Endothelial cell of umbilical vein (primary cell): ENCODE measurements at regions not wholly inside any gene's neighbourhood (a gene's known extent, or its start where the extent isn't known, plus 50 kb on each side); places are given as distances from the start of the nearest gene placed in this dataset.

Experiments
- BruUV-seq: library from RNA; stranded (reverse); fragments of 400-500 nt; replicated peaks from 2 replicates; lab custom pipeline; 2021; lab: Mats Ljungman, UMichigan
- CTCF ChIA-PET: fragments of 300-600, 350-600 bp; sonication (Branson Sonifier 250); formaldehyde crosslinking; loops from one replicate; lab custom pipeline; 2021; ENCODE audit warnings: antibody characterized with exemption, inconsistent platforms; lab: Charles Lee
- POLR2A ChIA-PET: fragments of 300-600, 350-600 bp; sonication (Branson Sonifier 250); formaldehyde crosslinking; loops from one replicate; lab custom pipeline; 2021; ENCODE audit warnings: antibody characterized with exemption, inconsistent platforms; lab: Charles Lee
- DNase-seq: peaks from one replicate; pipeline ENCODE4 v3.0.0-alpha.2; 2011; ENCODE audit warnings: low read depth, low spot score
- FAIRE-seq: peaks from 2 replicates; lab custom pipeline; 2011; peaks lifted over from hg19 to GRCh38; lab: Jason Lieb, UNC
- H2AFZ ChIP-seq: 2 replicates; pipeline ENCODE4 v1.6.0; 2012; ENCODE audit warnings: low read depth, low read length, control low read depth, inconsistent platforms
- H3K27ac ChIP-seq: 2 replicates; pipeline ENCODE4 v1.5.1; 2011; ENCODE audit warnings: low read depth, mild to moderate bottlenecking, control low read depth, low read length, moderate library complexity; ENCODE audit not compliant: insufficient read depth
- H3K27me3 ChIP-seq, 2 experiments: 2 replicates each; pipeline versions ENCODE4 v1.6.0 to v1.6.1; 2011; ENCODE audit warnings: low read length in 2 of 2, mixed read lengths in 1 of 2; ENCODE audit not compliant: control insufficient read depth in 2 of 2, insufficient read depth in 2 of 2
- H3K36me3 ChIP-seq, 2 experiments: 2 replicates in 1 of 2; 3 replicates in 1 of 2; pipeline ENCODE4 v1.5.1; 2011; ENCODE audit warnings: low read length in 2 of 2, mild to moderate bottlenecking in 1 of 2, moderate library complexity in 1 of 2; ENCODE audit not compliant: control insufficient read depth in 2 of 2, insufficient read depth in 2 of 2; ENCODE audit errors: extremely low read depth in 1 of 2
- H3K4me1 ChIP-seq: 3 replicates; pipeline ENCODE4 v1.5.1; 2011; ENCODE audit warnings: mild to moderate bottlenecking, low read length; ENCODE audit not compliant: control insufficient read depth, insufficient read depth; ENCODE audit errors: extremely low read depth
- H3K4me2 ChIP-seq: 2 replicates; pipeline ENCODE4 v1.6.1; 2011; ENCODE audit warnings: low read length, control low read depth, mixed read lengths; ENCODE audit not compliant: insufficient read depth
- H3K4me3 ChIP-seq, 3 experiments: fragments of 200-600 bp in 1 of 3; sonication (generic), shearing (Covaris generic) in 1 of 3; replicated peaks in 1 of 3; 2 replicates each; pipeline ENCODE4 v1.5.1; 2011 to 2016; ENCODE audit warnings: control low read depth in 3 of 3, low read length in 3 of 3, mild to moderate bottlenecking in 2 of 3, inconsistent platforms in 1 of 3, low read depth in 1 of 3, moderate library complexity in 1 of 3; ENCODE audit not compliant: insufficient read depth in 1 of 3
- H3K79me2 ChIP-seq: 2 replicates; pipeline ENCODE4 v1.6.0; 2012; ENCODE audit warnings: low read length, inconsistent platforms; ENCODE audit not compliant: control insufficient read depth, insufficient read depth
- H3K9ac ChIP-seq: replicated peaks from 2 replicates; pipeline ENCODE3; 2011; ENCODE audit warnings: low read length, control low read depth; ENCODE audit not compliant: insufficient read depth; ENCODE audit errors: extremely low read depth
- H3K9me1 ChIP-seq: replicated peaks from 3 replicates; pipeline ENCODE4 v1.6.0; 2011; ENCODE audit warnings: mild to moderate bottlenecking, low read length; ENCODE audit not compliant: control insufficient read depth, insufficient read depth; ENCODE audit errors: extremely low read depth
- H3K9me3 ChIP-seq: replicated peaks from 2 replicates; pipeline ENCODE4 v1.5.1; 2012; ENCODE audit warnings: low read length, inconsistent platforms; ENCODE audit not compliant: control insufficient read depth, insufficient read depth
- H4K20me1 ChIP-seq: replicated peaks from 2 replicates; pipeline ENCODE3; 2011; ENCODE audit warnings: mild to moderate bottlenecking, low read length; ENCODE audit not compliant: control insufficient read depth, insufficient read depth; ENCODE audit errors: extremely low read depth
- CTCF ChIP-seq, 2 donors: IDR thresholded peaks; 1 replicate in 1 of 2; 2 replicates in 1 of 2; pipeline ENCODE4 v1.5.1; 2011; ENCODE audit warnings: low read length in 2 of 2, mild to moderate bottlenecking in 2 of 2, moderate library complexity in 2 of 2, control low read depth in 1 of 2, inconsistent platforms in 1 of 2, low read depth in 1 of 2; ENCODE audit not compliant: insufficient read depth in 1 of 2; ENCODE audit errors: extremely low read depth in 1 of 2
- EZH2 ChIP-seq: IDR thresholded peaks from 2 replicates; pipeline ENCODE4 v1.6.1; 2012; ENCODE audit warnings: borderline replicate concordance, low read depth, mild to moderate bottlenecking, moderate library complexity, low read length, inconsistent platforms; ENCODE audit not compliant: severe bottlenecking
- FOS ChIP-seq: IDR thresholded peaks from 2 replicates; pipeline ENCODE4 v1.6.1; 2011; ENCODE audit warnings: mild to moderate bottlenecking, low read length, moderate library complexity, borderline replicate concordance; ENCODE audit not compliant: insufficient read depth
- GATA2 ChIP-seq: IDR thresholded peaks from 2 replicates; pipeline ENCODE4 v1.7.0; 2011; ENCODE audit warnings: low read depth, mild to moderate bottlenecking, moderate library complexity, mixed read lengths, low read length; ENCODE audit not compliant: insufficient read length, insufficient read depth
- JUN ChIP-seq: IDR thresholded peaks from 2 replicates; pipeline ENCODE4 v1.6.1; 2011; ENCODE audit warnings: borderline replicate concordance, low read depth; ENCODE audit not compliant: insufficient read length, insufficient read depth
- MAX ChIP-seq: IDR thresholded peaks from 2 replicates; pipeline ENCODE4 v1.6.1; 2011; ENCODE audit not compliant: insufficient read depth, insufficient read length
- MYC ChIP-seq: IDR thresholded peaks from one replicate; pipeline ENCODE4 v1.6.1; 2011; ENCODE audit warnings: mild to moderate bottlenecking, low read depth, low read length
- POLR2A ChIP-seq: IDR thresholded peaks from 2 replicates; pipeline ENCODE4 v1.6.1; 2012; ENCODE audit warnings: low read depth, mild to moderate bottlenecking, control low read depth, low read length
- POLR2AphosphoS5 ChIP-seq: IDR thresholded peaks from 2 replicates; pipeline ENCODE4 v1.6.1; 2012; ENCODE audit warnings: low read depth, mild to moderate bottlenecking, control low read depth, low read length, moderate library complexity; ENCODE audit not compliant: insufficient read depth
- dilution Hi-C: fragments of 300-500 bp; cut with MboI; formaldehyde crosslinking; loops from one replicate; pipeline ENCODE4 v1.15.0; 2019; ENCODE audit warnings: low sequenced_read_pairs; ENCODE audit not compliant: extremely low pct_ligation_motif_present
- intact Hi-C: fragments of 100-400 bp; cut with micrococcal nuclease; formaldehyde crosslinking; loops from one replicate; pipeline ENCODE4 v1.10.0; 2022

- intact Hi-C loops = no loop called here
Measured at GRCh38 chr20:16170406-16170971, 402.8 kb downstream of the KIF16B start.

More at GRCh38 chr20:16170406-16170971, 402.8 kb downstream of the KIF16B start:
- ChIA-PET CTCF (no interaction called here), POLR2A (no interaction called here)
- Histone ChIP-seq H3K9ac (no peak overlapping the region), H3K79me2 (no peaks in the 10 kb centered on the region), H3K36me3 (no peaks in the 10 kb centered on the region), H3K4me2 (no peak overlapping the region), H3K27me3 (no peaks in the 10 kb centered on the region), H3K4me3 (no peak overlapping the region), H2AFZ (no peak overlapping the region), H3K9me3 (peaks cover 7% of the 10 kb centered on the region), H4K20me1 (no peaks in the 10 kb centered on the region), H3K4me1 (no peaks in the 10 kb centered on the region), H3K9me1 (no peaks in the 10 kb centered on the region), H3K27ac (no peak overlapping the region)
- TF ChIP-seq MYC = no peak
- TF ChIP-seq EZH2 = no peak
- TF ChIP-seq GATA2 = no peak
- TF ChIP-seq CTCF (IDR thresholded peaks at IDR 0.05; ENCODE audit: extremely low read depth in 1 of 2, insufficient read depth in 1 of 2, low read depth in 1 of 2, low read length in 2 of 2) = no peak
- TF ChIP-seq FOS = no peak
- no peak for TF ChIP-seq POLR2A
- no peak for TF ChIP-seq POLR2AphosphoS5
- no peak for TF ChIP-seq JUN
- no peak for TF ChIP-seq MAX
- no peak for DNase-seq
- dilution Hi-C loops = no loop called here
- no peak for FAIRE-seq
- no TSS peak for BruUV-seq
